T47D (cell line): ENCODE measurements at regions not wholly inside any gene's neighbourhood (a gene's known extent, or its start where the extent isn't known, plus 50 kb on each side); places are given as distances from the start of the nearest gene placed in this dataset.

Experiments used
- DNase-seq, 2 experiments: peaks; one replicate each; pipeline versions ENCODE4 v3.0.0 to v3.0.0-alpha.2; 2011 to 2012; ENCODE audit warnings: low read depth in 1 of 2, low spot score in 1 of 2
- JUND ChIP-seq: IDR thresholded peaks from 2 replicates; pipeline ENCODE4 v1.6.1; 2012; ENCODE audit warnings: low read depth
- in situ Hi-C: cut with HindIII; loops from 2 replicates; pipeline ENCODE4 v1.10.0; 2016; ENCODE audit warnings: low sequenced_read_pairs, low pct_unique_long_range_greater_than_20kb

DNA sequence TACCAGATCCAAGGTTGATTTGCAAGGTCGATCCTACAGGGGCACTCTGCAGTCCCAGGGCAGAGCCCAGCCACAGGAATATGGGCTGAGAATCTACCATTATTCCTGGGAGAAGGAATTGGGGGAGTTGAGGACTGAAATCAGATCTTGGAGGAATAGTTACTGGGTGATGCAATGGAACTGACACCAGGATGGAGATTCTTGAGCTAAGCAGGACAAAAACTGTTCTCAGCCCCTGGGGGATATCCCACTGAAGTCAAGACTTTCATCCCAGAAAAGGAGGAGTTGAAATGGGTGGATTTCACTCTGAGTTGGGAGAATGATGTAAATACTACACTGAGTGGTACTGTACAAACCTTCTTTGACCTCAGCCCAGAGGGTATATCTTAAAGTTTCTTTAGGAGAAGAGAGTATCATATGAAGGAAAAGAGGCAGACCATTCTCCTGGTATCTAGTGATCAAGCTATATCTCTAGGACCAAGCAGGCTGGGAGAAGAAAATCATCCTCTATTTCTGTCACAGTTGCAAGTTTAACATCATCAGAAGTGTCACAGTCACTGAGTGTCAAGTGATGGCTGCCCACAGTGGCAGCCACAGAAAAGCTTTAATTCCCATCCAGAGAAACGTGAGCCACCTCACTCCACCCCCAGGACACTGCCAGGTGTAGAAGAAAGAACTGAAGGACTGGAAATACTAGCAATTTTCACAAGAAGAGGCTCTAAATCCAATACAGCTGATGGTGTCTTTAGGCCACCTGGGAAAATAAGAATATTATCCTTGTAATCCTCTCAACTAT, 181.9 kb downstream of the NUAK1 start:
- no peak for TF ChIP-seq JUND
- in situ Hi-C loops, result no loop called here
- no peak for DNase-seq

GRCh38 chr12:105960319-105961083, 178.3 kb downstream of the NUAK1 start:
- DNase-seq, result peak in 1 of 2 experiments; percentile 16
- in situ Hi-C loops, result no loop called here

DNA sequence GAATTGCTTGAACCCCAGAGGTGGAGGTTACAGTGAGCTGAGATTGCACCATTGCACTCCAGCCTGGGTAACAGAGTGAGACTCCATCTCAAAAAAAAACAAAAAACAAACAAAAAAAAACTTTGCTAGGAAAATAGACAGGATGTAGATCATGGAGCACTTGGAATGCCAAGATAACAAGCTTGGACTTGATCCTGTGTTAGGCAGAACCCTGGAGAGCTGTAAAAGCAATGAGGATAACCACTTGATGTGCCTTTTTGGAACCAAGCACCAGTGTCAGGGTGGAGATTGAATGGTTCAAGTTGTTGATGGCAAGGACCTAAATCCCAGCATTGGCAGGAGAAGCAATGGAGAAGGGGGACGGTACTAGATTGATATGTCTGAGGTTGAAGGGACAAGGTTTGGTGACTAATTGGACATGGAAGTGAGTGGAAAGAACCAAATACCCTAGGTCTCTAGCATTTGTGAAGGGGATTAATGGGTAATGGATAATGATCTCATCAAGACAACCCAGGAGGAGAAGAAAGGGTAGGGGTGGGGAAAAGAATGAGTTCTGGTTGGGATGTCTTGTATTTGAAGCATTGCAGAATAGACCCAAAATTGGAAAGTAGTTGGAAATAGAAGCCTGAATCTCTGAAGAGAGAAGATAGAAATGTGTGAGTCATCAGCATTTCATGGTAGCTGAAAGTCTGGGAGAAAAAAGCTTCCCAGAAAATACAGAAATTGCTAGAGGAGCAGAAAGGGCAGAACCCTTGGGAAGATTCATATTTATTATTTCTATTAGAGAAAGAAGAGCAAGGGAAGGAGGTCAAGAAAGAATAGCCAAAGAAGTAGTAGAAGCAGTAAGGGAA, 176.7 kb downstream of the NUAK1 start:
- no peak for TF ChIP-seq JUND
- in situ Hi-C loops, result no loop called here
- no peak for DNase-seq

More at GRCh38 chr12:105960319-105961083, 178.3 kb downstream of the NUAK1 start:
- no peak for TF ChIP-seq JUND

GRCh38 chr12:105967038-105967776, 171.5 kb downstream of the NUAK1 start:
- in situ Hi-C loops, result no loop called here
- TF ChIP-seq JUND, result no peak
- DNase-seq, result no peak

GRCh38 chr12:105968025-105968424, 170.7 kb downstream of the NUAK1 start:
- no peak for TF ChIP-seq JUND
- in situ Hi-C loops, result no loop called here
- DNase-seq, result no peak

DNA sequence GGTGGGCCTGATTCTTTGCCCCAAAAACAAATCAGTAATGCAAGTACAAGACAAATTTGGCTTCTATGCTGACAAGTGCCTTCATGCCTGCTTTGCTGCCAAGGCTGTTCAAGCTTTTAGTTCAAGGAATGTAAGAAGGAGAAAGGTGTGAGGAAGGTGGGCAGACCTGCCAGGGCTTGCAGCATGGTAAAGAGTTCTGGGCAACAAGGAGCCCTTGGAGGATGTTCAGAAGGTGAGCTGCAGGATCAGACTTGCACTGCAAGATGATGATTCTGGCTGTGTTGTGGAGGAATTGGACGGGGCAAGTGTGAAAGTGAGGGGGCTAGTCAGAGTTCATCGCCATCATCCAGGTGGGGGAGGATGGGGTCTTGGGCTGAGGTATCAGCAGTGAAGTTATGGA, 167.9 kb downstream of the NUAK1 start:
- in situ Hi-C loops, result no loop called here
- TF ChIP-seq JUND, result no peak
- DNase-seq, result no peak

GRCh38 chr12:105974738-105975137, 164.0 kb downstream of the NUAK1 start:
- TF ChIP-seq JUND, result no peak
- DNase-seq, result no peak
- in situ Hi-C loops, result no loop called here

DNA sequence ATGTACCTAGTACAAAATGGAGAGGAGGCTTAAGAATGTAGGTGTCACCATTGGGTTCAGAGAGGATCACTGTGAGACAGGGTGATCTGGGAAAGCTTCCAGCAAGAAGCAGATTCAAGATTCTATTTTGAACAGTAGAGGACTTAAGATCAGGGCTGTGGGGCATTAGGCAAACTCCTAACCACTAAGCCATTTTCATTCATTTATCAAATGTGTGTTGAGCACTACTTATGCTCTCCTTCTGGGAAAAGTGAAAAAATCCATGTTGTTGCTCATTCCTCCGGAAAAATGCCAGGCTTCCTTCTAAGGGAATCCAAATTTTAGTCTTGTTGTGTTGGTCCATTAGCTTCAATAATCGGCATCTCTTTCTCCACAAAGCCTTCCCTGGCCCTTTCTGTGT, 163.4 kb downstream of the NUAK1 start:
- DNase-seq, result no peak
- in situ Hi-C loops, result no loop called here
- no peak for TF ChIP-seq JUND

DNA sequence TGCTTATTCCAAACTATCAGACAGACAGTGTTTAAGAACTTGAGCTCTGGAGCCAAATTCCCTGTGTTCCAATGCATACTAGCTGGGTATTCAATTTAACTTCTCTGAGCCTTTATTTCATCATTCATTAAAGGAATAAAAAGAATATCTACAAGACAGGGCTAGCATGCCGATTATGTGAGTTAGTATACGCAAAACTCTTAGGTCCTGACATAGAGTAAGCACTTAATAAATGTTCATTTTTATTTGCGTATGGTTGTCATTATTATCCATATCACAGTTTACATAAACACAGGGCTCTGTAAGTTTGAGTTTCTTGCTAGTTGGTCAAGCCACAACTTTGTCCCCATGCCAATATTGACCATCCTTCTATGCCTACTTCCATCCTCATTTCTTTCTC, 161.5 kb downstream of the NUAK1 start:
- no peak for DNase-seq
- no peak for TF ChIP-seq JUND
- in situ Hi-C loops, result no loop called here

GRCh38 chr12:105977652-105978051, 161.1 kb downstream of the NUAK1 start:
- in situ Hi-C loops, result no loop called here
- no peak for TF ChIP-seq JUND
- DNase-seq, result no peak

DNA sequence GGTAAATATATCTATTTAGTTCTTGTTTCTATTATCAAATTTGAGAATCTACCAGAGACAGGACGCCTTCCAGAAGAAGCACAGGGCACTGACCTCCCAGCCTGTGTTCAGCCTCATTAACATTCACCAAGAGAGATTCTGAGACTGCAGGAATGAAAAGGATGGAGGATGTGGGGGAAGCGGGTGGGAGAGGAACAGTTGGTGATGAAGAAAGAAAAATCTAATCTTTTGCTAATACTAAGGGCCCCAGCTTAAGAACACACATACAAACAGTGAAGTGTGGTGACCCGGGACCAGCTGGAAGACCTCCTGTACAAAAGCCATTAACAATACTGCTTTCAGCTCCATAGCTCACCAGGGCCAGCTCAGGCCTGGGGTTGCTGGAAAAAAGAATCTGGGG, 160.5 kb downstream of the NUAK1 start:
- no peak for DNase-seq
- in situ Hi-C loops, result no loop called here
- no peak for TF ChIP-seq JUND

- in situ Hi-C loops, result no loop called here
- no peak for TF ChIP-seq JUND
- no peak for DNase-seq
These were observed 160.1 kb downstream of the NUAK1 start for GRCh38 chr12:105978686-105979085.
